ENCODE measurements at regions not wholly inside any gene's neighbourhood (a gene's known extent, or its start where the extent isn't known, plus 50 kb on each side); places are given as distances from the start of the nearest gene placed in this dataset.

GRCh38 chr21:41596241-41596925 lies 88.4 kb upstream of the TMPRSS2 start:
- TF ChIP-seq CTCF (IDR thresholded peaks at IDR 0.05) = no peak
- TF ChIP-seq EZH2 (IDR thresholded peaks at IDR 0.05; ENCODE audit: borderline replicate concordance, insufficient read depth, low read depth, low read length, poor library complexity, severe bottlenecking) = no peak
